B cell (primary cell): ENCODE measurements at regions not wholly inside any gene's neighbourhood (a gene's known extent, or its start where the extent isn't known, plus 50 kb on each side); places are given as distances from the start of the nearest gene placed in this dataset.

Experiments
- CTCF ChIP-seq: fragments of 200-600 bp; IDR thresholded peaks from one replicate; pipeline ENCODE4 v1.8.0; 2022; ENCODE audit warnings: antibody characterized with exemption, mild to moderate bottlenecking
- EZH2 ChIP-seq: IDR thresholded peaks from 2 replicates; pipeline ENCODE4 v1.6.1; 2012; ENCODE audit warnings: borderline replicate concordance, low read depth, mild to moderate bottlenecking, moderate library complexity, low read length; ENCODE audit not compliant: insufficient read depth, poor library complexity, severe bottlenecking

DNA sequence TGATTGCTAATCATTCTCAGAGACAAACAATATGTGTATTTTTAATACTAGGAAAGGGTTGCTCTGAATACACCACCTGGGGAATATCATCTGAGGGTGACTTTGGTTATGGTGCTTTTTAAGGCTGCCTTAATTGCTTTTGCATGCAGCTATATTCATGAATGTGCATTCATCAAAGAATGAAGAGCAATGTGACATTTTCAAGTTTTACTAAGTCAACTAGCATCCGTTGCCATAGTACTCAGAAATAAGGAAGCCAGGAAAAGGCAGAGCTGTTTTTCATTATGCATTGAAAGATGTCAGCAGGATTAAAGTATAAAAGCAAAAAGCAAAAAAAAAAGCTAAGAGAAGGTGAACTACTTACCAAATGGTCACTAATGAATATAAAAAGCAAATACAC is 67.4 kb upstream of the PCDH18 start:
- TF ChIP-seq CTCF (no peak), EZH2 (no peak)
